ENCODE measurements at regions not wholly inside any gene's neighbourhood (a gene's known extent, or its start where the extent isn't known, plus 50 kb on each side); places are given as distances from the start of the nearest gene placed in this dataset.

DNA sequence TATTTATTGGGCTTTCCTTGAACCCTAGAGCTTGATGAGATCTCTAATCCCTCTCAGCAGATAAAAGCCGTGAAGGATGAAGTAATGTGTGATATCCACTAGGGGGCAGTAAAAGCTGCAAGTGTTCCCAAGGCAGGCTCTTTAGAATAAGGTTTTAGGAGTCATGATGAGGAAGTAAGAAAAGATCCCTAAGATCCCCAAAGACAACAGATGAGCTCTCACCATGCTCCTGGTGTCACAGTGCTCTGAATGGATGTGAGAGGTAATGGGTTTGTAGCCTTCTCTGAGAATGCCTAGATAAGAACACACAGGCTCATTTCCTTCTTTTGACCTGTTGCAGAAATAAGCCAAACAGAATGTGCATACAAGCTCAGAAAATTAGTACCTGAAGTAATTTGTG is 70.4 kb upstream of the ITPRID1 start:
- peak; percentile 55 for DNase-seq (ENCODE audit: low read depth, low spot score)
- TF ChIP-seq, protein P1, sequence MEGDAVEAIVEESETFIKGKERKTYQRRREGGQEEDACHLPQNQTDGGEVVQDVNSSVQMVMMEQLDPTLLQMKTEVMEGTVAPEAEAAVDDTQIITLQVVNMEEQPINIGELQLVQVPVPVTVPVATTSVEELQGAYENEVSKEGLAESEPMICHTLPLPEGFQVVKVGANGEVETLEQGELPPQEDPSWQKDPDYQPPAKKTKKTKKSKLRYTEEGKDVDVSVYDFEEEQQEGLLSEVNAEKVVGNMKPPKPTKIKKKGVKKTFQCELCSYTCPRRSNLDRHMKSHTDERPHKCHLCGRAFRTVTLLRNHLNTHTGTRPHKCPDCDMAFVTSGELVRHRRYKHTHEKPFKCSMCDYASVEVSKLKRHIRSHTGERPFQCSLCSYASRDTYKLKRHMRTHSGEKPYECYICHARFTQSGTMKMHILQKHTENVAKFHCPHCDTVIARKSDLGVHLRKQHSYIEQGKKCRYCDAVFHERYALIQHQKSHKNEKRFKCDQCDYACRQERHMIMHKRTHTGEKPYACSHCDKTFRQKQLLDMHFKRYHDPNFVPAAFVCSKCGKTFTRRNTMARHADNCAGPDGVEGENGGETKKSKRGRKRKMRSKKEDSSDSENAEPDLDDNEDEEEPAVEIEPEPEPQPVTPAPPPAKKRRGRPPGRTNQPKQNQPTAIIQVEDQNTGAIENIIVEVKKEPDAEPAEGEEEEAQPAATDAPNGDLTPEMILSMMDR (IDR thresholded peaks at IDR 0.05; ENCODE audit: low read depth, low read length) = peak; percentile 74

DNA sequence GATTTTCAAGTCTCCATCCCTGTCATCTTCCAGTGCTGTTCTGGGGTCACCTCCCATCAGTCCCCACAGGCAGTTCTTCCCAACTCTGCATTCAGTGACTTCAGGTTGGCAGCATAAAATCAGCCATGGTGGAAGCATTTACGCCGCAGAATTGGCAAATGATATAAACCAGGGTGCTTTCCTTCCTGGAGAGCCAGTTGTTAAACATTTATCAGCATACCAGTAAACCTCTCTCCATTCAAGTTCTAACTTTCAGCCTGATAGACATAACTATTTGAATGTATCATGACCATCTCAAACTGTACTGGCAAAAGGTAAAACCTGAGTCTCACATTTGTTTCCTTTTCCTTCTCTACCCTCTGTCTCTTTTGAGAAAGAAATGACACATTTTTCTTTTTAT is 69.7 kb upstream of the ITPRID1 start:
- in situ Hi-C loops (cut with HindIII; ENCODE audit: low sequenced_read_pairs) = no loop called here
- no peak overlapping the region for H3K4me3 ChIP-seq (ENCODE audit: low read depth, low read length)
- TF ChIP-seq, protein P1 (IDR thresholded peaks at IDR 0.05; ENCODE audit: low read depth, low read length) = no peak
- no peak for DNase-seq (ENCODE audit: low read depth, low spot score)

More for the DNA sequence above, 70.4 kb upstream of the ITPRID1 start:
- H3K4me3 ChIP-seq (ENCODE audit: low read depth, low read length) = no peak overlapping the region
- in situ Hi-C loops (cut with HindIII; ENCODE audit: low sequenced_read_pairs) = no loop called here

DNA sequence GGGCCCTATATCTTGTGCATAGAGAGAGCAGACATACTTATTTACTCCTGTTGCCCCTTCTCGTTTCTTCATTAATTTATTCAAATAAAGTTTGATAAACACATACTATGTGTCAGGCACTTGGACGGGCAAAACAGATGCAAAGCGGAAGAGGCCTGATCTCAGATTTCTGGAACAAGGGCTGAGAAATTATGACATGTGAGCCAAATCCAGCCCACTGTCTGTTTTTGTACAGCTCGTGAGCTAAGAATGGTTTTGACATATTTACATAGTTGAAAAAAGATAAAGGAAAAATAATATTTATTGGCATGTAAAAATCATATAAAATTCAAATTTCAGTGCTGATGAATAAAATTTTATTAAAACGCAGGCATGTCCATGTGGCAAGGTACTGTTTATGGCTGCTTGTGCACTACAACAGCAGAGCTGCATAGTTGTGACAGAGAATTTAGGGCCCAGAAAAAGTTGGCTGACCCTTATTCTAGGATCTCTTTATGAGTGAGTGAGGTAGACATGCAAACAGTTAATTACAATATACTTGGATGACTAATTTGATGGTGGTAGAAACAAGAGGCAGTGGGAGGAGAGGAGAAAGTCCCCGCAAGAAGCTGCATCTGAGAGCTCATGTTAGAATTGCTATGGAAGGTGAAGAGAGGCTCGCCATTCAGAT is 68.1 kb upstream of the ITPRID1 start:
- no peak overlapping the region for H3K4me3 ChIP-seq (ENCODE audit: low read depth, low read length)
- TF ChIP-seq, protein P1 (IDR thresholded peaks at IDR 0.05; ENCODE audit: low read depth, low read length) = no peak
- in situ Hi-C loops (cut with HindIII; ENCODE audit: low sequenced_read_pairs) = no loop called here
- DNase-seq (ENCODE audit: low read depth, low spot score) = no peak

DNA sequence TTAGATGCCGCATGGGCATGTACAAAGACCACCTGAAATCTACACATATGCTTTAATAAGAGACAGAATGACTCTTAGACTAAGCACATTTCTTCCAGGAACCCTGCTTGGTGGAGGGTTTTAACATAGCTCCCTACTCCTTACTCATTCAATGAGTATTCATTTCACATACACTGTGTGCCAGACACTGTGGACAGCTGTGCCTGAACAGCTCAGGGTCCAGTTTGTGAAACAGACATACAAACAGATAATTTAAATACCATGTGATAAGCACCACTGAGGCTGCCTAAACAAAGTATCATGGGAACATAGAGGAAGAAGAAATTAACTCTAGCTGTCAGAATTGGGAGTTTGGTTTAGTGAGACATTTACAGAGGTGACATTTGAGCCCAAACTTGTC is 65.2 kb upstream of the ITPRID1 start:
- H3K4me3 ChIP-seq (ENCODE audit: low read depth, low read length) = no peak overlapping the region
- DNase-seq (ENCODE audit: low read depth, low spot score) = no peak
- in situ Hi-C loops (cut with HindIII; ENCODE audit: low sequenced_read_pairs) = no loop called here
- TF ChIP-seq, protein P1 (IDR thresholded peaks at IDR 0.05; ENCODE audit: low read depth, low read length) = no peak

DNA sequence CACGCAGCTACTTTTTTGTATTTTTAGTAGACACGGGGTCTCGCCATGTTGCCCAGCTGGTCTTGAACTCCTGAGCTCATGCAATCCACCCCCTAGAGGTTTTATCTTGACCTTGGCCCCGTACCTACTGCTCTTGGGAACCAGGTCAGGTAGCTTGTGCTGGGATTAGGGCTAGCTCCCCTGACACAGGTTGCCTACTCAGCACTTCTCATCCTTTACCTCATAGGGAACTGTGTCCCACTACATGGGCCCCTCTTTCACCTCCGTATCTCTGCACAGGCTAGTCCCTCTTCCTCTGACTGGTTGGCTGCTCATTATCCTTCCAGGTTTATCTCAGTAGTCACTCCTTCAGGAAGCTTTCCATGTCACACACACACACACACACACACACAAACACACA is 58.0 kb upstream of the ITPRID1 start:
- DNase-seq (ENCODE audit: low read depth, low spot score) = no peak
- TF ChIP-seq, protein P1 (IDR thresholded peaks at IDR 0.05; ENCODE audit: low read depth, low read length) = no peak
- no peak overlapping the region for H3K4me3 ChIP-seq (ENCODE audit: low read depth, low read length)
- in situ Hi-C loops (cut with HindIII; ENCODE audit: low sequenced_read_pairs) = no loop called here

DNA sequence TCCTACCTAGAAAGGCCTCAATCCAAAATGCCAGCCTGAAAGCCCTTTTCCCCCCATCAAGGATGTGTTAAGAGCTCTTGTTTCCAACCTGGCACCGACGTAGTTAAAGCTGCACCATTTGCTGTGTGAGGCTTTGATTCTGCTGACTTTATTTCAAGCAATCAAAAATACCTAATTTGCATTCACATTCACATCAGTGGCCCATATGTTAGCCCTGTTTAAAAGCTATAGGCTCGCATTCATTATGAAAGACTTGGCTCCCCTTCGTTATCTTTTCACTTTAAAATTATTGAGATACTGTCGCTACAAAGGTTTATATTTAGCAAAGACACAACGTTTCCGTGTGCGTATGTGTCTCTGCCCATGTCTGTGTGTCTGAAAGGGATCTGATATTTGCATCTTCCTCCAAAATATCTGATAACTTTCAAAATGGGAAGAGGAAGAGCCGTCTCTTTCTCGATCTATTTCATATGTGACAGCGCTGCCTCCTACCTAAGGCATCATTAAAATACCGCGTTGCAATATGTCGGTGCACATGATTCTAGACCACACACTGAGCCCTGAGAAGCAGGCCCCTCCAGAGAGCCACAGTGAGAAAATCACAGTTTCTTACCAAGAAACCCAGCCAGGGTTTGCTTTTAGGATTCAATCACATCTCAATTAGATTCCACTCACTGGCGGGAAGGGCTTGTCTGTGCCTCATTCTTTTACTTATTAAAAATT is 57.1 kb upstream of the ITPRID1 start:
- H3K4me3 ChIP-seq (ENCODE audit: low read depth, low read length) = no peak overlapping the region
- DNase-seq (ENCODE audit: low read depth, low spot score) = no peak
- in situ Hi-C loops (cut with HindIII; ENCODE audit: low sequenced_read_pairs) = no loop called here
- TF ChIP-seq, protein P1 (IDR thresholded peaks at IDR 0.05; ENCODE audit: low read depth, low read length) = no peak

Measured in astrocyte of the spinal cord (primary cell).